Astrocyte (in vitro differentiated cells and primary cell): ENCODE measurements at regions not wholly inside any gene's neighbourhood (a gene's known extent, or its start where the extent isn't known, plus 50 kb on each side); places are given as distances from the start of the nearest gene placed in this dataset.

Experiments used
- DNase-seq: peaks from one replicate; pipeline ENCODE4 v3.0.0-alpha.2; 2010; ENCODE audit warnings: low read depth
- FAIRE-seq: peaks from 2 replicates; lab custom pipeline; 2011; peaks lifted over from hg19 to GRCh38; lab: Jason Lieb, UNC
- H2AFZ ChIP-seq: 2 replicates; pipeline ENCODE4 v1.6.0; 2012; ENCODE audit warnings: low read depth, low read length, inconsistent platforms
- H3K27ac ChIP-seq: 2 replicates; pipeline ENCODE4 v1.5.1; 2011; ENCODE audit warnings: low read depth, low read length, inconsistent platforms
- H3K27me3 ChIP-seq: 2 replicates; pipeline ENCODE4 v1.6.0; 2011; ENCODE audit warnings: low read length, inconsistent platforms; ENCODE audit not compliant: insufficient read depth
- H3K36me3 ChIP-seq: 2 replicates; pipeline ENCODE4 v1.5.1; 2011; ENCODE audit warnings: low read length, inconsistent platforms; ENCODE audit not compliant: insufficient read depth
- H3K4me1 ChIP-seq: 2 replicates; pipeline ENCODE4 v1.5.1; 2011; ENCODE audit warnings: low read length, inconsistent platforms; ENCODE audit not compliant: insufficient read depth
- H3K4me2 ChIP-seq: 2 replicates; pipeline ENCODE4 v1.6.0; 2012; ENCODE audit warnings: low read length, inconsistent platforms
- H3K4me3 ChIP-seq: 2 replicates; pipeline ENCODE4 v1.5.1; 2011; ENCODE audit warnings: low read depth, mild to moderate bottlenecking, low read length, inconsistent platforms; ENCODE audit not compliant: insufficient read depth
- H3K79me2 ChIP-seq: 2 replicates; pipeline ENCODE4 v1.6.0; 2012; ENCODE audit warnings: mild to moderate bottlenecking, low read length, inconsistent platforms; ENCODE audit not compliant: insufficient read depth
- H3K9ac ChIP-seq: 2 replicates; pipeline ENCODE4 v1.6.0; 2012; ENCODE audit warnings: mild to moderate bottlenecking, low read length, inconsistent platforms
- H3K9me3 ChIP-seq: 2 replicates; pipeline ENCODE4 v1.5.1; 2012; ENCODE audit warnings: low read depth, mild to moderate bottlenecking, low read length, inconsistent platforms; ENCODE audit not compliant: insufficient read depth
- H4K20me1 ChIP-seq: 2 replicates; pipeline ENCODE4 v1.6.0; 2012; ENCODE audit warnings: low read length, inconsistent platforms; ENCODE audit not compliant: insufficient read depth
- H3K27ac Mint-ChIP-seq: one replicate; pipeline ENCODE4 v1.8.0; 2021; ENCODE audit warnings: mild to moderate bottlenecking, mixed read lengths; ENCODE audit not compliant: unreplicated experiment
- H3K27me3 Mint-ChIP-seq: one replicate; pipeline ENCODE4 v1.8.0; 2021; ENCODE audit warnings: low read depth, mixed read lengths; ENCODE audit not compliant: unreplicated experiment
- H3K36me3 Mint-ChIP-seq: one replicate; pipeline ENCODE4 v1.8.0; 2021; ENCODE audit warnings: low read depth, mixed read lengths; ENCODE audit not compliant: unreplicated experiment
- H3K4me1 Mint-ChIP-seq: one replicate; pipeline ENCODE4 v1.8.0; 2021; ENCODE audit warnings: low read depth, mixed read lengths; ENCODE audit not compliant: unreplicated experiment
- H3K4me3 Mint-ChIP-seq: one replicate; pipeline ENCODE4 v1.8.0; 2021; ENCODE audit warnings: mild to moderate bottlenecking, moderate library complexity, mixed read lengths; ENCODE audit not compliant: unreplicated experiment
- H3K9me3 Mint-ChIP-seq: one replicate; pipeline ENCODE4 v1.8.0; 2021; ENCODE audit warnings: mild to moderate bottlenecking, mixed read lengths; ENCODE audit not compliant: unreplicated experiment
- CTCF ChIP-seq: IDR thresholded peaks from 2 replicates; pipeline ENCODE4 v1.5.1; 2011; ENCODE audit warnings: low read depth, mild to moderate bottlenecking, inconsistent platforms, low read length, moderate library complexity; ENCODE audit not compliant: insufficient read depth
- EZH2 ChIP-seq: IDR thresholded peaks from 2 replicates; pipeline ENCODE4 v1.6.1; 2012; ENCODE audit warnings: mild to moderate bottlenecking, low read length, inconsistent platforms; ENCODE audit not compliant: insufficient read depth

GRCh38 chr4:138616775-138617174 lies 374.6 kb upstream of the SLC7A11 start:
- FAIRE-seq (no peak), DNase-seq (peak; percentile 65)
- no peak overlapping the region for H2AFZ ChIP-seq
- no peaks in the 10 kb centered on the region for H3K36me3 ChIP-seq
- H3K4me1 ChIP-seq = no peaks in the 10 kb centered on the region
- Mint-ChIP-seq H3K9me3 (peaks cover 5% of the 10 kb centered on the region), H3K4me1 (peaks cover 3% of the 10 kb centered on the region), H3K4me3 (no peak overlapping the region), H3K27ac (no peak overlapping the region), H3K27me3 (no peaks in the 10 kb centered on the region), H3K36me3 (no peaks in the 10 kb centered on the region)
- H3K9ac ChIP-seq = no peak overlapping the region
- H3K9me3 ChIP-seq = no peaks in the 10 kb centered on the region
- H3K4me3 ChIP-seq = no peak overlapping the region
- no peak overlapping the region for H3K4me2 ChIP-seq
- H3K79me2 ChIP-seq = no peaks in the 10 kb centered on the region
- TF ChIP-seq EZH2 (no peak), CTCF (no peak)
- H3K27me3 ChIP-seq = no peaks in the 10 kb centered on the region
- H3K27ac ChIP-seq = no peak overlapping the region
- no peaks in the 10 kb centered on the region for H4K20me1 ChIP-seq

- Mint-ChIP-seq H3K27me3 (no peaks in the 10 kb centered on the region), H3K27ac (no peak overlapping the region), H3K4me1 (peaks cover 14% of the 10 kb centered on the region), H3K4me3 (no peak overlapping the region), H3K36me3 (no peaks in the 10 kb centered on the region), H3K9me3 (peaks cover 4% of the 10 kb centered on the region)
- Histone ChIP-seq H2AFZ (no peak overlapping the region), H3K36me3 (no peaks in the 10 kb centered on the region), H3K9me3 (no peaks in the 10 kb centered on the region), H3K79me2 (no peaks in the 10 kb centered on the region), H3K4me3 (no peak overlapping the region), H3K9ac (no peak overlapping the region), H4K20me1 (no peaks in the 10 kb centered on the region), H3K27ac (no peak overlapping the region), H3K4me1 (peaks cover 10% of the 10 kb centered on the region), H3K27me3 (no peaks in the 10 kb centered on the region), H3K4me2 (no peak overlapping the region)
- DNase-seq (no peak), FAIRE-seq (no peak)
- TF ChIP-seq EZH2 (no peak), CTCF (no peak)
These were observed 372.4 kb upstream of the SLC7A11 start for GRCh38 chr4:138614398-138615142.

- Histone ChIP-seq H3K9ac (no peak overlapping the region), H3K4me1 (peaks cover 10% of the 10 kb centered on the region), H2AFZ (no peak overlapping the region), H3K27ac (no peak overlapping the region), H3K36me3 (no peaks in the 10 kb centered on the region), H3K4me3 (no peak overlapping the region), H3K79me2 (no peaks in the 10 kb centered on the region), H4K20me1 (no peaks in the 10 kb centered on the region), H3K9me3 (no peaks in the 10 kb centered on the region), H3K27me3 (no peaks in the 10 kb centered on the region), H3K4me2 (no peak overlapping the region)
- DNase-seq = no peak
- no peak for FAIRE-seq
- peaks cover 14% of the 10 kb centered on the region for H3K4me1 Mint-ChIP-seq
- H3K36me3 Mint-ChIP-seq = no peaks in the 10 kb centered on the region
- H3K4me3 Mint-ChIP-seq = no peak overlapping the region
- no peak overlapping the region for H3K27ac Mint-ChIP-seq
- H3K9me3 Mint-ChIP-seq = no peaks in the 10 kb centered on the region
- TF ChIP-seq CTCF (no peak), EZH2 (no peak)
- peaks cover 2% of the 10 kb centered on the region for H3K27me3 Mint-ChIP-seq
These were observed 370.3 kb upstream of the SLC7A11 start for GRCh38 chr4:138612428-138612827.
